Mucosa of descending colon (tissue), 3 donors: ENCODE measurements at regions not wholly inside any gene's neighbourhood (a gene's known extent, or its start where the extent isn't known, plus 50 kb on each side); places are given as distances from the start of the nearest gene placed in this dataset.
A peak's percentile ranks its signal among the peaks of the same experiment; 100 is the strongest.

Experiments
- ATAC-seq: fragments of 200-7000 bp; cut with Tn5 transposase; one replicate; pipeline ENCODE4 v1.9.1; 2020; ENCODE audit warnings: mild to moderate bottlenecking, moderate library complexity
- DNase-seq, 3 donors: peaks; one replicate each; pipeline ENCODE4 v3.0.0-alpha.2; 2020
- H3K36me3 ChIP-seq: fragments of 200-600 bp; one replicate; pipeline ENCODE4 v1.8.0; 2021; ENCODE audit warnings: low read depth, mild to moderate bottlenecking
- H3K4me1 ChIP-seq: fragments of 200-600 bp; one replicate; pipeline ENCODE4 v1.8.0; 2021; ENCODE audit warnings: low read depth, mild to moderate bottlenecking
- H3K4me3 ChIP-seq: fragments of 200-600 bp; one replicate; pipeline ENCODE4 v1.8.0; 2021; ENCODE audit warnings: mild to moderate bottlenecking
- H3K9me3 ChIP-seq: fragments of 200-600 bp; one replicate; pipeline ENCODE4 v1.8.0; 2021; ENCODE audit warnings: mild to moderate bottlenecking
- intact Hi-C, 2 donors: fragments of 100-400 bp; cut with DNase I in 1 of 2; cut with micrococcal nuclease in 1 of 2; formaldehyde crosslinking; loops; one replicate each; pipeline versions ENCODE4 v1.11.0 to v1.11.1; 2022; cut with DNase I, micrococcal nuclease
- TF ChIP-seq, protein P1 (sequence below): fragments of 200-600 bp; IDR thresholded peaks from one replicate; pipeline ENCODE4 v1.8.0; 2022; ENCODE audit warnings: antibody characterized with exemption, mild to moderate bottlenecking
- donor health status: DM: no; HTN: no; CAD: no; lungs with moderate emphysema.
- donor health status: DM: no; HTN: no; CAD: no.
- donor health status: DM: no; HTN: yes; CAD: no.

DNA sequence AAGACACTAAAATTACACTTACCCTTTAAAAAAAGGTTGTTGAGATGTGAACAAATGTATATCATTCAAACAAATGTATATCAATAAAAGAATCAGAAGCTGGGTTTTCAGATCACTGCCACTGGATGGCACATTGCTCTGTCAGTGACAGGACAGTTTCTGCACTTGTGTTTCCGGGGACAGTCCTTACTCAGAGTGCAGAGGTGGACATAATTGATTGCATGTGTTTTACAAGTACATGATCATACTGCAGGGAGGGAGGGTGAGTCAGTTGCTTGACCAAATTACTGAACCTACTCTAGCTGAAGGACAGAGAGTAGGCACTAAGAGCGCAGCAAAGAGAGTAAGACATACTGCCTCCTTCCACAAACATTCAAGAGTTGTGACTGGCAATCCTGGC, 302.3 kb downstream of the TENT5A start:
- intact Hi-C loops: no loop called here
- no peaks in the 10 kb centered on the region for H3K9me3 ChIP-seq
- ATAC-seq: peak; percentile 90
- H3K4me3 ChIP-seq: no peak overlapping the region
- H3K4me1 ChIP-seq: no peaks in the 10 kb centered on the region
- TF ChIP-seq, protein P1, sequence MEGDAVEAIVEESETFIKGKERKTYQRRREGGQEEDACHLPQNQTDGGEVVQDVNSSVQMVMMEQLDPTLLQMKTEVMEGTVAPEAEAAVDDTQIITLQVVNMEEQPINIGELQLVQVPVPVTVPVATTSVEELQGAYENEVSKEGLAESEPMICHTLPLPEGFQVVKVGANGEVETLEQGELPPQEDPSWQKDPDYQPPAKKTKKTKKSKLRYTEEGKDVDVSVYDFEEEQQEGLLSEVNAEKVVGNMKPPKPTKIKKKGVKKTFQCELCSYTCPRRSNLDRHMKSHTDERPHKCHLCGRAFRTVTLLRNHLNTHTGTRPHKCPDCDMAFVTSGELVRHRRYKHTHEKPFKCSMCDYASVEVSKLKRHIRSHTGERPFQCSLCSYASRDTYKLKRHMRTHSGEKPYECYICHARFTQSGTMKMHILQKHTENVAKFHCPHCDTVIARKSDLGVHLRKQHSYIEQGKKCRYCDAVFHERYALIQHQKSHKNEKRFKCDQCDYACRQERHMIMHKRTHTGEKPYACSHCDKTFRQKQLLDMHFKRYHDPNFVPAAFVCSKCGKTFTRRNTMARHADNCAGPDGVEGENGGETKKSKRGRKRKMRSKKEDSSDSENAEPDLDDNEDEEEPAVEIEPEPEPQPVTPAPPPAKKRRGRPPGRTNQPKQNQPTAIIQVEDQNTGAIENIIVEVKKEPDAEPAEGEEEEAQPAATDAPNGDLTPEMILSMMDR: no peak
- peak in 1 of 3 donors; percentile 34 for DNase-seq
- no peaks in the 10 kb centered on the region for H3K36me3 ChIP-seq

DNA sequence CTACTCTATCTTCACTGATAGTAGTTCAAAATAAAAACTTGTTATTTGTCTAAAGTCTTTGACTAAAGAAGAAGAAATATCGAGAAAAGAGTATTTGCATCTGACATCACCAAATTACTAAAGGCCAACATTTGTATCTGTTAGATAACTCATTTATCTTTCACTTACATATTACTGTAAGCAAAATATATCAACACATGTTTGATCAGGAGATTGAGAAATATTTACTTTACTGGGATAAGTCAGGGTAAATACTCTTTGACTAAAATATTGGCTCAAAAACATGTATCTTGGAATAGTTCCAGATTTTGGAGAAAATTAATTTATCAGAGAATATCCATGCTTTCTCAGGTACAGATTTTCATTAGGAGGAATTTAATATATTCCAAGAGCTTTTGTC, 306.0 kb downstream of the TENT5A start:
- H3K4me1 ChIP-seq: no peaks in the 10 kb centered on the region
- intact Hi-C loops: no loop called here
- ATAC-seq (no peak), DNase-seq (no peak)
- TF ChIP-seq, protein P1: no peak
- H3K4me3 ChIP-seq: no peak overlapping the region
- no peaks in the 10 kb centered on the region for H3K9me3 ChIP-seq
- no peaks in the 10 kb centered on the region for H3K36me3 ChIP-seq

DNA sequence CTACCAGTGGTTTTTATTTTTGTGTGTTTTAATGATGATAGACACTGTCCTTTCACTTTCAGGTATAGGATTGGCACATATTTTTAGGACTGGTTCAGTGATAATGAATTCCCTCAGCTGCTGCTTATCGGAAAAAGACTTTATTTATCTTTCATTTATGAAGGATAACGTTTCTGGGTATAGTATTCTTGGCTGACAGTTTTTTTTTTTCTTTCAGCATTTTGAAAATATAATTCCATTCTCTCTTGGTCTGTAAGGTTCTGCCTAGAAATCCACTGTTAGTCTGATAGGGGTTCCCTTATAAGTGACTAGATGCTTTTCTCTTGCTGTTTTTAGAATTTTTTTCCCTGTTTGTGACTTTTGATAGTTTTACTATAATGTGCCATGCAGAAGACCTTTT, 313.1 kb downstream of the TENT5A start:
- ATAC-seq: no peak
- TF ChIP-seq, protein P1: no peak
- Histone ChIP-seq H3K4me3 (no peak overlapping the region), H3K4me1 (no peaks in the 10 kb centered on the region), H3K36me3 (no peaks in the 10 kb centered on the region), H3K9me3 (peaks cover 29% of the 10 kb centered on the region)
- DNase-seq: no peak
- intact Hi-C loops: no loop called here

DNA sequence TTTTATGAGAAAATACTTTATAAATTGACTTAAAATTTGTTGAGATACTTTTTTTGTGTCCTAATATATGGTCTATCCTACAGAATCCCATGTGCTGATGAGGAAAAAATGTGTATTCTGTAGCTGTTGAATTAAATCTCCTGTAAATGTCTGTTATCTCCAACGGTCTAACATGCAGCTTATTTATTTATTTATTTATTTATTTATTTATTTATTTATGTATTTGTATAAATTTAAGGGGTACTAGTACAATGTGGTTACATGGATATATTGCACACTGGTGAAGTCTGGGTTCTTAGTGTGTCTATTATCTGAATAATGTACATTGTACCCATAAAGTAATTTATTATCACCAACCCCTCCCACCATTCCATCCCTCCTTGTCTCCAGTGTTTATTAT, 315.5 kb downstream of the TENT5A start:
- H3K36me3 ChIP-seq: no peaks in the 10 kb centered on the region
- no peak for DNase-seq
- ATAC-seq: no peak
- H3K4me3 ChIP-seq: no peak overlapping the region
- TF ChIP-seq, protein P1: no peak
- peaks cover 29% of the 10 kb centered on the region for H3K9me3 ChIP-seq
- H3K4me1 ChIP-seq: no peaks in the 10 kb centered on the region
- intact Hi-C loops: no loop called here

DNA sequence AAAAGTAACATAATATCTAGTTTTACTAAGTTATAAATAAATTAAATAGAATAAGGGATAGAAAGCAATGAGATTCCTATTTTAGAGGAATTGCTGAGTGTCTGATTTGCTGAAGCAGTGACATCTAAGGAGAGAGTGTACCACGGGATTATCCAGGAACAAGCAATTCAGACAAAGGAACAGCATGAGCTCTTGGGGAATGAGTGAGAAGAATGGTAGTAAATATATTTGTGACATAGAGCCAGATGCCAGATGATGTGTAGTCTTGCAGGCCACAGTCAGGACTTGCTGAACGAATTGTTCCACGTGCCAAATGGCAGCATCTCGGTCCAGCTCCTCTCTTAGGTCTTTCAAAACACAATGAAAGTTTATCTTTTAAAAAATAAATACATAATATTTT, 339.2 kb downstream of the TENT5A start:
- Histone ChIP-seq H3K36me3 (no peaks in the 10 kb centered on the region), H3K4me1 (no peaks in the 10 kb centered on the region), H3K4me3 (no peak overlapping the region), H3K9me3 (no peaks in the 10 kb centered on the region)
- ATAC-seq (no peak), DNase-seq (no peak)
- TF ChIP-seq, protein P1: no peak
- intact Hi-C loops: no loop called here

DNA sequence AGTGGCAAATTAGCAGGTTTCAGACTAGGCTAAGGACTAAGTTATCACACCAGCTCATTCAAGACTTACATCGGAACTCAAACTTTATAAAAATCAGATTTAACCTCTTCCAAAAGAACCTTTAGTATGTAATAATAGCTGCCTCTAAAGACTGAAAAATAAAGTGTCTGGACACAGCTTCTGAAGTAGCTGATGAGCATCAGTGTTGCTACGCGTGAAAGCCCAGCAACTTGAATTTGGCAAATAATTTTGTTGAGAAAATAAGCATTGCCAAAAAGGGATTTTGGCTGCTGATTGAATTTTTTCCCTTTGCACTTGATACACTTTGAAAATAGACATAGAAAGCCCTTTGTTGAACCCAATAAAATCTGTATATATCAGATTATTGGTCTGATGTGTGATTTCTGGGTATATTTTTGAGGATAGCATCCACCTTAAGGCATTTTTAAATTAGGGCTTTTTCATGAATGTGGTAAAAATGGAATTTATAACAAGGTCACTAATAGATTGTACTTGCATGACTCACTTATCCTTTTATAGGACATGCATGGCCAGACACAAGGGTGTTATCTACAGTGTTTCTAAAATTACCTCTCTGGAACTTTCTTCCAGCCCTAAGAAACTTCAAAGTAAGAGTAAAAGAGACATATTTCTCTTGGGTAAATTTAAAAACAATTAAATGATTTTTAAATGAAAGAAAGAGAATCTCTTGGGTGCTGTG, 350.4 kb downstream of the TENT5A start:
- Histone ChIP-seq H3K9me3 (peaks cover 2% of the 10 kb centered on the region), H3K4me3 (no peak overlapping the region), H3K36me3 (no peaks in the 10 kb centered on the region), H3K4me1 (no peaks in the 10 kb centered on the region)
- TF ChIP-seq, protein P1: no peak
- intact Hi-C loops: no loop called here
- ATAC-seq (no peak), DNase-seq (no peak)
